Astrocyte (in vitro differentiated cells and primary cell): ENCODE measurements at regions not wholly inside any gene's neighbourhood (a gene's known extent, or its start where the extent isn't known, plus 50 kb on each side); places are given as distances from the start of the nearest gene placed in this dataset.

ENCODE experiments used
- CTCF ChIP-seq: IDR thresholded peaks from 2 replicates; pipeline ENCODE4 v1.5.1; 2011; ENCODE audit warnings: low read depth, mild to moderate bottlenecking, inconsistent platforms, low read length, moderate library complexity; ENCODE audit not compliant: insufficient read depth
- EZH2 ChIP-seq: IDR thresholded peaks from 2 replicates; pipeline ENCODE4 v1.6.1; 2012; ENCODE audit warnings: mild to moderate bottlenecking, low read length, inconsistent platforms; ENCODE audit not compliant: insufficient read depth

DNA sequence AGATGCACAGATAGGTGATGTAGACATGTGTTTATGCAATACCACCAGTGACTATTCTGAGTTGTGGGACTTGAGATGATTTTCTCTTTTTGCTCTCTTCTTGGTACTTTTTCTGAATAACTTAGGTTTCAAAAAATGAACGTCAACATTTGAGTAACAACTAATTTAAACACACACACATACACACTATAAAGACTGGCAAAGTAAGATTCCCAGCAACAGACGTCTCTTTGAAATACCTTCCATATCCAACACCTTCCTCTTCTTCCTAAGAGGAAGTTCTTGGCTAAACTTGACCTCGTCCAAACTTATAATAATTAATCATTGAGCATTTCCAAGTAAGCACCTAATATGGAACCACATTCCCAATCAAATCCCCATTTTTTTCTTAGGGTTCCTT lies 81.6 kb upstream of the RGPD4 start:
- TF ChIP-seq CTCF (no peak), EZH2 (no peak)
